ENCODE measurements at regions not wholly inside any gene's neighbourhood (a gene's known extent, or its start where the extent isn't known, plus 50 kb on each side); places are given as distances from the start of the nearest gene placed in this dataset.

GRCh38 chr9:107541523-107541922 lies 52.0 kb upstream of the KLF4 start:
- ChIA-PET POLR2A (no interaction called here), CTCF (no interaction called here)
- Mint-ChIP-seq H3K27ac (no peak overlapping the region), H3K27me3 (no peaks in the 10 kb centered on the region), H3K9me3 (no peaks in the 10 kb centered on the region), H3K4me1 (no peaks in the 10 kb centered on the region), H3K36me3 (ENCODE audit: low read depth) (no peaks in the 10 kb centered on the region), H3K4me3 (no peak overlapping the region)
- ATAC-seq (ENCODE audit: low read depth) (no peak), DNase-seq (no peak)
- TF ChIP-seq, protein P1, sequence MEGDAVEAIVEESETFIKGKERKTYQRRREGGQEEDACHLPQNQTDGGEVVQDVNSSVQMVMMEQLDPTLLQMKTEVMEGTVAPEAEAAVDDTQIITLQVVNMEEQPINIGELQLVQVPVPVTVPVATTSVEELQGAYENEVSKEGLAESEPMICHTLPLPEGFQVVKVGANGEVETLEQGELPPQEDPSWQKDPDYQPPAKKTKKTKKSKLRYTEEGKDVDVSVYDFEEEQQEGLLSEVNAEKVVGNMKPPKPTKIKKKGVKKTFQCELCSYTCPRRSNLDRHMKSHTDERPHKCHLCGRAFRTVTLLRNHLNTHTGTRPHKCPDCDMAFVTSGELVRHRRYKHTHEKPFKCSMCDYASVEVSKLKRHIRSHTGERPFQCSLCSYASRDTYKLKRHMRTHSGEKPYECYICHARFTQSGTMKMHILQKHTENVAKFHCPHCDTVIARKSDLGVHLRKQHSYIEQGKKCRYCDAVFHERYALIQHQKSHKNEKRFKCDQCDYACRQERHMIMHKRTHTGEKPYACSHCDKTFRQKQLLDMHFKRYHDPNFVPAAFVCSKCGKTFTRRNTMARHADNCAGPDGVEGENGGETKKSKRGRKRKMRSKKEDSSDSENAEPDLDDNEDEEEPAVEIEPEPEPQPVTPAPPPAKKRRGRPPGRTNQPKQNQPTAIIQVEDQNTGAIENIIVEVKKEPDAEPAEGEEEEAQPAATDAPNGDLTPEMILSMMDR (IDR thresholded peaks at IDR 0.05), result no peak
- intact Hi-C loops (cut with micrococcal nuclease), result no loop called here

DNA sequence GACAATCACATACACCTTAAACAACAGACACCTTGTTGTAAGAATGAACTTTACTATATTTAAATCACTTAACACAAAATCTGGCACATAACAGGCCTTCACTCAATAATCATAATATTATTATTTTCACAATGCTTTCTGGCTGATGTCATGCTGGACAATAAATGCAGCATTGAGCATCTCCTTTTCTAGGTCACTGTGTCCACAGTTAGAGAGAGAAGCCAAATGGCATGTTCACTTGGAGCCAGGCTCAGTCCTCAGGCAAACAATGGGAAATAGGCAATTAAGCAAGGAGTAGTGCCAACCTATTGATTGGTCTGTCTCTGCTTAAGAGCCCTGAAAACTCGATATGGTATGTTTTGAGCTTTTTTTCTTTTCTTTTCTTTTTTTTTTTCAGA lies 50.6 kb upstream of the KLF4 start:
- ChIA-PET CTCF (no interaction called here), POLR2A (no interaction called here)
- intact Hi-C loops (cut with micrococcal nuclease), result no loop called here
- ATAC-seq (ENCODE audit: low read depth) (no peak), DNase-seq (no peak)
- Mint-ChIP-seq H3K4me3 (no peak overlapping the region), H3K27me3 (no peaks in the 10 kb centered on the region), H3K27ac (no peak overlapping the region), H3K4me1 (no peaks in the 10 kb centered on the region), H3K9me3 (no peaks in the 10 kb centered on the region), H3K36me3 (ENCODE audit: low read depth) (no peaks in the 10 kb centered on the region)
- TF ChIP-seq, protein P1 (IDR thresholded peaks at IDR 0.05), result no peak

GRCh38 chr9:107539427-107540163 lies 50.0 kb upstream of the KLF4 start:
- CTCF ChIA-PET, result no interaction called here
- DNase-seq (no peak), ATAC-seq (ENCODE audit: low read depth) (no peak)
- intact Hi-C loops (cut with micrococcal nuclease), result no loop called here
- POLR2A ChIA-PET, result no interaction called here
- Mint-ChIP-seq H3K27me3 (no peaks in the 10 kb centered on the region), H3K4me1 (no peaks in the 10 kb centered on the region), H3K9me3 (no peaks in the 10 kb centered on the region), H3K36me3 (ENCODE audit: low read depth) (no peaks in the 10 kb centered on the region), H3K27ac (no peak overlapping the region), H3K4me3 (no peak overlapping the region)
- TF ChIP-seq, protein P1 (IDR thresholded peaks at IDR 0.05), result no peak
